SK-N-SH (cell line): ENCODE measurements at regions not wholly inside any gene's neighbourhood (a gene's known extent, or its start where the extent isn't known, plus 50 kb on each side); places are given as distances from the start of the nearest gene placed in this dataset.

Source experiments
- CTCF ChIP-seq: fragments of 200-600 bp; sonication (generic); IDR thresholded peaks from 2 replicates; pipeline ENCODE4 v1.6.1; 2017; ENCODE audit warnings: antibody characterized with exemption, mild to moderate bottlenecking, moderate library complexity
- ELF1 ChIP-seq: IDR thresholded peaks from 2 replicates; pipeline ENCODE4 v1.4.0; 2012
- MAX ChIP-seq: IDR thresholded peaks from 2 replicates; pipeline ENCODE4 v1.4.0; 2012; ENCODE audit warnings: low read depth
- NFIC ChIP-seq: IDR thresholded peaks from 2 replicates; pipeline ENCODE4 v1.4.0; 2012; ENCODE audit warnings: borderline replicate concordance
- USF1 ChIP-seq: IDR thresholded peaks from 2 replicates; pipeline ENCODE4 v1.4.0; 2012; ENCODE audit warnings: low read depth, borderline replicate concordance

GRCh38 chr22:34976886-34977285 is 89.1 kb upstream of the ISX start:
- TF ChIP-seq USF1: no peak
- no peak for TF ChIP-seq CTCF
- no peak for TF ChIP-seq NFIC
- no peak for TF ChIP-seq MAX
- TF ChIP-seq ELF1: no peak
